Gastroesophageal sphincter (tissue), 3 donors: ENCODE measurements at regions not wholly inside any gene's neighbourhood (a gene's known extent, or its start where the extent isn't known, plus 50 kb on each side); places are given as distances from the start of the nearest gene placed in this dataset.

Source experiments
- CTCF ChIP-seq, 4 experiments: fragments of 200-600 bp in 2 of 4; fragments of 450-650 bp in 2 of 4; sonication (generic) in 1 of 4; IDR thresholded peaks; one replicate each; pipeline ENCODE4 v1.5.1; 2017 to 2019; ENCODE audit warnings: antibody characterized with exemption in 4 of 4, mild to moderate bottlenecking in 2 of 4, moderate library complexity in 2 of 4
- EP300 ChIP-seq: sonication (generic); formaldehyde crosslinking; IDR thresholded peaks from one replicate; pipeline ENCODE4 v1.6.1; 2017; ENCODE audit warnings: antibody characterized with exemption, mild to moderate bottlenecking
- POLR2A ChIP-seq, 2 donors: fragments of 450-650 bp; IDR thresholded peaks; one replicate each; pipeline ENCODE4 v1.6.1; 2017; ENCODE audit warnings: antibody characterized with exemption in 2 of 2, mild to moderate bottlenecking in 2 of 2, moderate library complexity in 1 of 2
- POLR2AphosphoS5 ChIP-seq: sonication (generic); formaldehyde crosslinking; IDR thresholded peaks from one replicate; pipeline ENCODE4 v1.6.1; 2017; ENCODE audit warnings: antibody characterized with exemption

- TF ChIP-seq CTCF (IDR thresholded peaks at IDR 0.05) (no peak), EP300 (no peak), POLR2A (IDR thresholded peaks at IDR 0.05) (no peak), POLR2AphosphoS5 (no peak)
Measured at GRCh38 chr4:8697826-8698225, 105.3 kb downstream of the CPZ start.
